GM12872 (cell line): ENCODE measurements at regions not wholly inside any gene's neighbourhood (a gene's known extent, or its start where the extent isn't known, plus 50 kb on each side); places are given as distances from the start of the nearest gene placed in this dataset.

Experiments used
- TF ChIP-seq, protein P1 (sequence below): IDR thresholded peaks from 3 replicates; pipeline ENCODE4 v1.5.1; 2011; ENCODE audit warnings: low read depth, mild to moderate bottlenecking, low read length, moderate library complexity; ENCODE audit not compliant: insufficient read depth

- TF ChIP-seq, protein P1, sequence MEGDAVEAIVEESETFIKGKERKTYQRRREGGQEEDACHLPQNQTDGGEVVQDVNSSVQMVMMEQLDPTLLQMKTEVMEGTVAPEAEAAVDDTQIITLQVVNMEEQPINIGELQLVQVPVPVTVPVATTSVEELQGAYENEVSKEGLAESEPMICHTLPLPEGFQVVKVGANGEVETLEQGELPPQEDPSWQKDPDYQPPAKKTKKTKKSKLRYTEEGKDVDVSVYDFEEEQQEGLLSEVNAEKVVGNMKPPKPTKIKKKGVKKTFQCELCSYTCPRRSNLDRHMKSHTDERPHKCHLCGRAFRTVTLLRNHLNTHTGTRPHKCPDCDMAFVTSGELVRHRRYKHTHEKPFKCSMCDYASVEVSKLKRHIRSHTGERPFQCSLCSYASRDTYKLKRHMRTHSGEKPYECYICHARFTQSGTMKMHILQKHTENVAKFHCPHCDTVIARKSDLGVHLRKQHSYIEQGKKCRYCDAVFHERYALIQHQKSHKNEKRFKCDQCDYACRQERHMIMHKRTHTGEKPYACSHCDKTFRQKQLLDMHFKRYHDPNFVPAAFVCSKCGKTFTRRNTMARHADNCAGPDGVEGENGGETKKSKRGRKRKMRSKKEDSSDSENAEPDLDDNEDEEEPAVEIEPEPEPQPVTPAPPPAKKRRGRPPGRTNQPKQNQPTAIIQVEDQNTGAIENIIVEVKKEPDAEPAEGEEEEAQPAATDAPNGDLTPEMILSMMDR: no peak
Measured at GRCh38 chr15:94015324-94015723, 216.0 kb upstream of the MCTP2 start.

DNA sequence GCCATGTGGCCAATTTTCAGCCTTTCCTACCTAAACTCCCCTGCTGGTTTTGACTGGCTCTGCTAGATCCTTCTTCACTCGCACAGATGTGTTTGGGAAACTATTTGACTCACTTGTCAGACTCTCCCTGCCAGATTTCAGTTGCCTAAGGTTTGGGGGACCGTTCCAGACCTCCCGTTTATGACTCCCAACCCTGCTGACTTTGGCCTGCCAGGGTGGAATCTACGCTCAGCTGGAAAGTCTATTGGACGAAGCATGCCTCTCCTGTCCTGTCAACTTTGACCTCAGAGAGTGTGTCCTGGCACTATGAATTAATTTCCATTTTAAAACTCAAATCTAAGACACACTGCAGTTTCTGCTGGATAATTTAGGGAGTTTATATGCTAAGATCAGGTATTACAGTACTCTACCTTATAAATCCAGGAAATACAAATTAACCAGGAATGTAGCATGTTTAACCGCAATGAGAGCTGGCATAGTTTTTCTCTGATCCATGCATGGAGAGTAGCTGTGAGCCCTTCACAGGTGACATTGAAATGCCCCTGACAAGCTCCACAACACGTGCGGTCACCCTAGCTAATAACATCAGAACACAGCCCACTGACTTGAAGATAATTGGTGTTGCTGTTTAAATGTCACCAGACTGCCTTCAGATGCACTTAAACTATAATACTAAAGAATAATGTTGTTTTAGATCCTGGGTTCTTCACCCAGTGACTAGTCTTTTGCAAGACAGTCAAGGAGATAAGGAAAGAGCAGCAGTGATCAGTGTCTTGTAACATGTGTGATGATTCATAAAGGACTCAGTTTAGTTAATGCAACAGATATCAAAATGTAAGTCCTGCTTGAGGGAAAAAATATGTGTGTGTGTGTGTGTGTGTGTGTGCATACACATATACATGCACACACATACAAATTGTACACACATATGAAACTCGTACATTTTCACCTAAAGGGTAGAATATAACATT is 223.0 kb upstream of the MCTP2 start:
- TF ChIP-seq, protein P1: no peak

DNA sequence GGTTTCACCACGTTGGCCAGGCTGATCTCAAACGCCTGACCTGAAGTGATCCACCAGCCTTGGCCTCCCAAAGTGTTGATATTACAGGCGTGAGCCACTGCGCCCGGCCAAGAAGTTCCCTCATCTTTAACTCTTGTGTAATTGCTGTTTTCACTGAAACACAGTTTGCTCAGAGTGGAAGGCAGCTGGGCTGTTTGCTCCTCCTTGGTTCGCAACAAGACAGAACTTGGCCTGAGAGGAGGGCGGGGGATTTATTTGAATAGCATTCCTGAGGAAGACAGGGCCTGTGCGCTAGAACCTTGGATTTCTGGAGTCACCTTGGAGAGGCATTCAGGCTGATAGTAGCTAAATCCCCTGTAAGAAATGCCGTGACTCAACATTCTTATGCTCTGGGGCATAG is 226.7 kb upstream of the MCTP2 start:
- TF ChIP-seq, protein P1: no peak

DNA sequence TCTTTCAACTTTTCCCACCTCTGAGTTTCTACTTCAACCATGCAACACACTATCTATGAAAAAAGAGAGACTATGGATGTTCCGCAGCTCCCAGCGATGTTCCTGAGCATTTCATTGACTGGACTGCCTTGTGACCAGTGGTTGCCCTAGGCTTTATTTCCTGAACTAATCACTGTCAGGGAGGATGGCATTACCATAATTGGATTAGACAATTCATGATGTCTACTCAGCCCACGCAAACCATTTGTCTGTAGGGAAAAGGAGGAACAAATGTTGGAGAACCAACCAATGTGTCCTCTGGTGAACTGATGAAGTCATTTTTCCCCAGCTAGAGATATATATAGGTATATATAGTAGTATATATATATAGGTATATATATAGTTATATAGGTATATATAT is 229.3 kb upstream of the MCTP2 start:
- TF ChIP-seq, protein P1: no peak

GRCh38 chr15:94001255-94001801 is 230.0 kb upstream of the MCTP2 start:
- TF ChIP-seq, protein P1: no peak

- TF ChIP-seq, protein P1: no peak
Measured at GRCh38 chr15:94000606-94001005, 230.8 kb upstream of the MCTP2 start.

- TF ChIP-seq, protein P1: peak; percentile 65
Measured at GRCh38 chr15:93997071-93997658, 234.2 kb upstream of the MCTP2 start.
